ENCODE measurements at regions not wholly inside any gene's neighbourhood (a gene's known extent, or its start where the extent isn't known, plus 50 kb on each side); places are given as distances from the start of the nearest gene placed in this dataset.

GRCh38 chr11:21894492-21894891 lies 298.4 kb upstream of the ANO5 start:
- no peak for TF ChIP-seq CTCF (IDR thresholded peaks at IDR 0.05)
- no peak overlapping the region for H3K27ac ChIP-seq
- DNase-seq (ENCODE audit: low spot score): no peak
- H3K4me3 ChIP-seq: no peak overlapping the region

- no peak overlapping the region for H3K27ac ChIP-seq
- no peak for DNase-seq (ENCODE audit: low spot score)
- TF ChIP-seq CTCF (IDR thresholded peaks at IDR 0.05): no peak
- no peak overlapping the region for H3K4me3 ChIP-seq
Measured at GRCh38 chr11:21895686-21896085, 297.2 kb upstream of the ANO5 start.

- no peak overlapping the region for H3K27ac ChIP-seq
- H3K4me3 ChIP-seq: no peak overlapping the region
- no peak for DNase-seq (ENCODE audit: low spot score)
- no peak for TF ChIP-seq CTCF (IDR thresholded peaks at IDR 0.05)
Measured at GRCh38 chr11:21896216-21896615, 296.7 kb upstream of the ANO5 start.

- Histone ChIP-seq H3K4me3 (no peak overlapping the region), H3K27ac (no peak overlapping the region)
- no peak for TF ChIP-seq CTCF (IDR thresholded peaks at IDR 0.05)
- DNase-seq (ENCODE audit: low spot score): no peak
Measured at GRCh38 chr11:21896746-21897602, 295.9 kb upstream of the ANO5 start.

- Histone ChIP-seq H3K4me3 (no peak overlapping the region), H3K27ac (no peak overlapping the region)
- TF ChIP-seq CTCF (IDR thresholded peaks at IDR 0.05): no peak
- no peak for DNase-seq (ENCODE audit: low spot score)
Measured at GRCh38 chr11:21897752-21898151, 295.1 kb upstream of the ANO5 start.

GRCh38 chr11:21908211-21908610 lies 284.7 kb upstream of the ANO5 start:
- DNase-seq (ENCODE audit: low spot score): no peak
- Histone ChIP-seq H3K27ac (no peak overlapping the region), H3K4me3 (no peak overlapping the region)
- TF ChIP-seq CTCF (IDR thresholded peaks at IDR 0.05): no peak

- no peak for TF ChIP-seq CTCF (IDR thresholded peaks at IDR 0.05)
- H3K27ac ChIP-seq: no peak overlapping the region
- DNase-seq (ENCODE audit: low spot score): no peak
- no peak overlapping the region for H3K4me3 ChIP-seq
Measured at GRCh38 chr11:21909145-21909544, 283.7 kb upstream of the ANO5 start.
